GM06990 (cell line): ENCODE measurements at regions not wholly inside any gene's neighbourhood (a gene's known extent, or its start where the extent isn't known, plus 50 kb on each side); places are given as distances from the start of the nearest gene placed in this dataset.

Experiments
- DNase-seq: peaks from one replicate; pipeline ENCODE4 v3.0.0-alpha.2; 2011; ENCODE audit not compliant: insufficient read length; ENCODE audit errors: extremely low read depth
- H3K27me3 ChIP-seq: replicated peaks from 2 replicates; pipeline ENCODE4 v1.6.0; 2011; ENCODE audit warnings: low read length; ENCODE audit not compliant: control insufficient read depth, insufficient read depth
- H3K36me3 ChIP-seq: 2 replicates; pipeline ENCODE4 v1.5.1; 2011; ENCODE audit warnings: low read length; ENCODE audit not compliant: control insufficient read depth, insufficient read depth
- H3K4me3 ChIP-seq: replicated peaks from 2 replicates; pipeline ENCODE4 v1.5.1; 2011; ENCODE audit warnings: low read depth, mild to moderate bottlenecking, control low read depth, low read length
- CTCF ChIP-seq: IDR thresholded peaks from 2 replicates; pipeline ENCODE4 v1.5.1; 2011; ENCODE audit warnings: low read length, control low read depth, mild to moderate bottlenecking, inconsistent platforms; ENCODE audit not compliant: insufficient read depth, poor library complexity, severe bottlenecking

GRCh38 chr15:62257996-62258521 lies 93.0 kb upstream of the C2CD4B start:
- no peaks in the 10 kb centered on the region for H3K27me3 ChIP-seq
- DNase-seq, result no peak
- no peak for TF ChIP-seq CTCF
- H3K36me3 ChIP-seq, result no peaks in the 10 kb centered on the region; the same call in 1 of the 2 replicates
- no peak overlapping the region for H3K4me3 ChIP-seq

- TF ChIP-seq CTCF, result no peak
- Histone ChIP-seq H3K27me3 (no peaks in the 10 kb centered on the region), H3K4me3 (no peak overlapping the region), H3K36me3 (no peaks in the 10 kb centered on the region; the same call in none of the 2 replicates)
- DNase-seq, result no peak
These were observed 97.3 kb upstream of the C2CD4B start for GRCh38 chr15:62262305-62262941.

DNA sequence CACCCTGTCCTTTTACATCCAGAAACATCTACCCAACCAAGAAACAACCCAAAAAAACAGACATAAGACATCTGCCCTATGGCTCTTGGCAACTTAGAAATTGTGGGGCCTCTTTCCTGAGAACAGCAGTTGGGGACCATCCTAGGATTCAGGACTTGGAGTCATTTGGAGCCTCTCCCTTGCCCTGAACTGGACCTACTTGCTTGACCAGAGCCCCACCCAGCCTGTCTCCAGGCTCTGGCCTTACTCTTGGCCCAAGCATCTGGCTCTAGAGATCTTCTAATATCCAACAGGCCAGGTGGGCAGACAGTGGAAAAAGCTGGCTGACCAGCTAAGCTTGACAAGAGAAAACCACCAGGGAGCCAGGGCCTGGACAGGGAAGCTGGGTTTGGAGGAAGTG lies 99.1 kb upstream of the C2CD4B start:
- Histone ChIP-seq H3K27me3 (no peaks in the 10 kb centered on the region), H3K36me3 (no peaks in the 10 kb centered on the region; the same call in none of the 2 replicates), H3K4me3 (no peak overlapping the region)
- TF ChIP-seq CTCF, result no peak
- no peak for DNase-seq

GRCh38 chr15:62269504-62269903 lies 104.4 kb upstream of the C2CD4B start:
- H3K27me3 ChIP-seq, result no peaks in the 10 kb centered on the region
- TF ChIP-seq CTCF, result no peak
- no peaks in the 10 kb centered on the region for H3K36me3 ChIP-seq
- DNase-seq, result no peak
- no peak overlapping the region for H3K4me3 ChIP-seq

GRCh38 chr15:62270216-62270921 lies 105.3 kb upstream of the C2CD4B start:
- TF ChIP-seq CTCF, result no peak
- Histone ChIP-seq H3K27me3 (no peaks in the 10 kb centered on the region), H3K36me3 (no peaks in the 10 kb centered on the region), H3K4me3 (no peak overlapping the region)
- no peak for DNase-seq

DNA sequence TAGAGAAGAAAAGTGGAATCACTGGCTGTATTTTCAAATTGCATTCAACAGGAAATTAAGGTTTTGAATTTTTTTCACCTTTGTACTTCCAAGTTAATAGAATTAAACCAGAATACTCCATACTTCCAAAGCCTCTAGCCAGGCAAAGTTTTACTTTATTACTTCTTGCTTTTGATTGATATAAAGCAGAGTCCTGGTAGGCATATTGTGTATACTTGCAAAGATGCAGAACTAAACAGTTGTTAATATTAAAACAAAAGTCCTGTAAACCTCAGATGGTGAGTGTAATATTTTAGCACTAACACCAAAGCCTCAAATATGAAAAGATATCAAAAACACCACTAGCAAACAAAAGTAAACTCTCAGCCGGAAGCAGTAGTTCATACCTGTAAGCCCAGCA lies 107.2 kb upstream of the C2CD4B start:
- TF ChIP-seq CTCF, result no peak
- Histone ChIP-seq H3K4me3 (no peak overlapping the region), H3K27me3 (no peaks in the 10 kb centered on the region), H3K36me3 (no peaks in the 10 kb centered on the region)
- DNase-seq, result no peak
